GM12878 (cell line): ENCODE measurements at regions not wholly inside any gene's neighbourhood (a gene's known extent, or its start where the extent isn't known, plus 50 kb on each side); places are given as distances from the start of the nearest gene placed in this dataset.

Experiments
- ATAC-seq: fragments of 200-7000 bp; cut with Tn5 transposase; 3 replicates; pipeline ENCODE4 v1.9.1; 2020; ENCODE audit warnings: mild to moderate bottlenecking, moderate library complexity
- BruUV-seq: library from RNA; stranded (reverse); fragments of 400-500 nt; replicated peaks from 2 replicates; lab custom pipeline; 2021; lab: Mats Ljungman, UMichigan
- CTCF ChIA-PET: fragments of 300-600 bp; sonication (Branson Sonifier 250); formaldehyde crosslinking; extraction: SDS; loops from one replicate; lab custom pipeline; 2021; ENCODE audit warnings: inconsistent platforms; lab: Yijun Ruan, JAX
- POLR2A ChIA-PET: fragments of 350-600 bp; formaldehyde crosslinking; extraction: SDS; loops from one replicate; lab custom pipeline; 2021; ENCODE audit warnings: inconsistent platforms; lab: Charles Lee
- RAD21 ChIA-PET: fragments of 300-600 bp; sonication (Branson Sonifier 250); formaldehyde crosslinking; loops from one replicate; lab custom pipeline; 2023; ENCODE audit warnings: antibody characterized with exemption; ENCODE audit not compliant: unreplicated experiment; lab: Charles Lee
- SMC1A ChIA-PET: fragments of 300-600 bp; sonication (Branson Sonifier 250); formaldehyde crosslinking; loops from one replicate; lab custom pipeline; 2023; ENCODE audit not compliant: unreplicated experiment, uncharacterized antibody; lab: Charles Lee
- DNase-seq: peaks from one replicate; pipeline ENCODE4 v3.0.0-alpha.2; 2011; ENCODE audit warnings: low read depth, low spot score
- FAIRE-seq: peaks from 3 replicates; lab custom pipeline; 2011; peaks lifted over from hg19 to GRCh38; lab: Jason Lieb, UNC
- H2AFZ ChIP-seq: 2 replicates; pipeline ENCODE4 v1.6.0; 2011; ENCODE audit warnings: low read depth, low read length, control low read depth; ENCODE audit not compliant: control insufficient read depth
- H3K27ac ChIP-seq: 2 replicates; pipeline ENCODE4 v1.5.1; 2011; ENCODE audit warnings: control low read depth; ENCODE audit not compliant: control insufficient read depth, insufficient read depth
- H3K27me3 ChIP-seq, 2 experiments: replicated peaks in 1 of 2; 2 replicates each; pipeline versions ENCODE4 v1.6.0 to v1.6.1; 2011; ENCODE audit warnings: low read length in 1 of 2; ENCODE audit not compliant: control insufficient read depth in 2 of 2, insufficient read depth in 2 of 2
- H3K36me3 ChIP-seq, 2 experiments: 2 replicates each; pipeline ENCODE4 v1.5.1; 2011; ENCODE audit warnings: low read length in 1 of 2; ENCODE audit not compliant: control insufficient read depth in 2 of 2, insufficient read depth in 2 of 2
- H3K4me1 ChIP-seq: 2 replicates; pipeline ENCODE4 v1.6.1; 2011; ENCODE audit warnings: mild to moderate bottlenecking, low read length, moderate library complexity, mixed read lengths; ENCODE audit not compliant: control insufficient read depth, insufficient read depth
- H3K4me2 ChIP-seq: 2 replicates; pipeline ENCODE4 v1.6.0; 2011; ENCODE audit warnings: control low read depth; ENCODE audit not compliant: control insufficient read depth, insufficient read depth
- H3K4me3 ChIP-seq: fragments of 200-600 bp; sonication (generic); 2 replicates; pipeline ENCODE4 v1.5.1; 2016
- H3K79me2 ChIP-seq: 2 replicates; pipeline ENCODE4 v1.6.0; 2011; ENCODE audit warnings: low read length; ENCODE audit not compliant: control insufficient read depth, insufficient read depth
- H3K9ac ChIP-seq: 2 replicates; pipeline ENCODE4 v1.8.0; 2011; ENCODE audit warnings: low read length, control low read depth, mixed read lengths; ENCODE audit not compliant: control insufficient read depth, insufficient read depth
- H3K9me3 ChIP-seq: replicated peaks from 3 replicates; pipeline ENCODE4 v1.5.1; 2011; ENCODE audit warnings: mild to moderate bottlenecking, low read length; ENCODE audit not compliant: control insufficient read depth, insufficient read depth
- H4K20me1 ChIP-seq: 2 replicates; pipeline ENCODE4 v1.6.0; 2011; ENCODE audit not compliant: control insufficient read depth, insufficient read depth
- BHLHE40 ChIP-seq, 2 experiments: fragments of 450-650 bp in 1 of 2; IDR thresholded peaks; 2 replicates each; pipeline ENCODE4 v1.6.1; 2011 to 2017; ENCODE audit warnings: low read depth in 2 of 2, borderline replicate concordance in 1 of 2, improper control_type of control experiment in 1 of 2, low read length in 1 of 2, mild to moderate bottlenecking in 1 of 2
- BRCA1 ChIP-seq: IDR thresholded peaks from 2 replicates; pipeline ENCODE4 v1.6.1; 2011; ENCODE audit warnings: low read depth, low read length, improper control_type of control experiment
- CBFB ChIP-seq: IDR thresholded peaks from 2 replicates; pipeline ENCODE4 v1.6.1; 2016; ENCODE audit warnings: antibody characterized with exemption, low read depth
- CEBPB ChIP-seq, 2 experiments: fragments of 150-350 bp in 1 of 2; IDR thresholded peaks; 2 replicates each; pipeline ENCODE4 v1.6.1; 2012 to 2014; ENCODE audit warnings: low read depth in 2 of 2, low read length in 2 of 2, borderline replicate concordance in 1 of 2, inconsistent platforms in 1 of 2
- MYB ChIP-seq: fragments of 150-350 bp; IDR thresholded peaks from 2 replicates; pipeline ENCODE4 v1.6.1; 2014; ENCODE audit warnings: mild to moderate bottlenecking, low read depth, low read length, borderline replicate concordance
- NR2C2 ChIP-seq: IDR thresholded peaks from 2 replicates; pipeline ENCODE4 v1.6.1; 2011; ENCODE audit warnings: borderline replicate concordance, low read depth; ENCODE audit not compliant: control insufficient read depth, insufficient read length
- RELA ChIP-seq: fragments of 450-650 bp; IDR thresholded peaks from 2 replicates; pipeline ENCODE4 v1.8.0; 2014; ENCODE audit warnings: borderline replicate concordance; ENCODE audit not compliant: partially characterized antibody
- USF1 ChIP-seq: IDR thresholded peaks from 2 replicates; pipeline ENCODE4 v1.6.1; 2011; ENCODE audit warnings: borderline replicate concordance, low read depth, mild to moderate bottlenecking, moderate library complexity, mixed read lengths, low read length; ENCODE audit not compliant: insufficient read depth; ENCODE audit errors: extremely low read length
- ZNF274 ChIP-seq: IDR thresholded peaks from one replicate; pipeline ENCODE4 v1.8.0; 2011; ENCODE audit not compliant: insufficient read length, insufficient read depth
- ZNF687 ChIP-seq: fragments of 450-650 bp; IDR thresholded peaks from 2 replicates; pipeline ENCODE4 v1.6.1; 2017; ENCODE audit warnings: mild to moderate bottlenecking, moderate library complexity
- WGBS: methylation state at CpG from one replicate; pipeline ENCODE4 v1.1.6; 2016; ENCODE audit warnings: low lambda C conversion rate; ENCODE audit not compliant: insufficient replicate concordance, insufficient coverage; ENCODE audit errors: missing lambda C conversion rate; 5-methylcytosine and 5-hydroxymethylcytosine counted together
- in situ Hi-C: fragments of 300-500 bp; cut with MboI; formaldehyde crosslinking; loops from 9 replicates; pipeline ENCODE4 v1.14.3; 2018; ENCODE audit warnings: mixed read lengths
- intact Hi-C: fragments of 100-400 bp; cut with micrococcal nuclease; formaldehyde crosslinking; loops from one replicate; pipeline ENCODE4 v1.14.2; 2022; ENCODE audit not compliant: unreplicated experiment
- TF ChIP-seq, protein P1 (sequence below): fragments of 450-650 bp; IDR thresholded peaks from 2 replicates; pipeline ENCODE4 v1.6.1; 2014; ENCODE audit warnings: mild to moderate bottlenecking

DNA sequence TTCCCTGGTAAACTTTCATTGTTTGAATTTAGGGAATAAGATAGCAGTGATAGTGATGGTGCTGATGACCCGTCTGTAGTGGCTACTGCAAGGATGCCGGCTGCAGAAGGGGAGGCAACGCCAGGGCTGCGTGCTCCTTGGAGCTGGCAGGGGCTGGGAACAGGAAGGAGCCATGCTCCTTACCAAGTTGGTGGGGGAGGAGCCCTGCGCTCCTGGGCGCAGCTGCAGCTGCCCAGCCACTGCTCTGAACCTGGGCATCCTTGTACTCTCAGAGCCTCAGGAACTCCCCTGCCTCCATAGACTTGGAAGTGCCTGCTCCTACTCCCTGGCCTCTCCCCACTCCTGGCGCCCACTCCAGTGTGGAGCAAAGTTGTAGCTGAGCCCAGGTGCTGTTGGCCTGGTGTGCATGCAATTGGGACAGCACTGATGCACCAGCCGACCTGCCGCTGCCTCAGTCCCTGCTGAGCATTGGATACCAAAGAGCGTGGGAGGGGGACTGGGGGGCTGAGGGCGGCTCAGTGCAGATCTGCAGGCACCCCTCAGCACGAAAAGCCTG is 585.1 kb upstream of the FAM174A start:
- CTCF ChIA-PET, result interaction anchor here (0.9 kb wide), 1 partner anchor 16 kb away, joined by 3 read pairs; no protein-coding TSS in a partner anchor
- no peak for DNase-seq
- Histone ChIP-seq H3K9me3 (no peaks in the 10 kb centered on the region), H3K4me2 (no peak overlapping the region), H4K20me1 (no peaks in the 10 kb centered on the region), H3K4me1 (no peaks in the 10 kb centered on the region), H3K27ac (no peak overlapping the region), H3K79me2 (no peaks in the 10 kb centered on the region), H2AFZ (no peak overlapping the region), H3K36me3 (no peaks in the 10 kb centered on the region), H3K27me3 (no peaks in the 10 kb centered on the region), H3K9ac (no peak overlapping the region), H3K4me3 (no peak overlapping the region)
- intact Hi-C loops (no loop called here), in situ Hi-C loops (no loop called here)
- POLR2A ChIA-PET, result no interaction called here
- ATAC-seq, result no peak
- SMC1A ChIA-PET, result no interaction called here
- 13% methylated on average over 12 of the region's 12 CpGs for WGBS
- TF ChIP-seq MYB (no peak), RELA (no peak), CEBPB (IDR thresholded peaks at IDR 0.05; ENCODE audit: borderline replicate concordance in 1 of 2, low read depth in 2 of 2, low read length in 2 of 2) (no peak), USF1 (no peak), CBFB (no peak), BHLHE40 (IDR thresholded peaks at IDR 0.05; ENCODE audit: borderline replicate concordance in 1 of 2, low read depth in 2 of 2, low read length in 1 of 2) (no peak), ZNF274 (no peak), BRCA1 (no peak), NR2C2 (no peak), ZNF687 (no peak)
- TF ChIP-seq, protein P1, sequence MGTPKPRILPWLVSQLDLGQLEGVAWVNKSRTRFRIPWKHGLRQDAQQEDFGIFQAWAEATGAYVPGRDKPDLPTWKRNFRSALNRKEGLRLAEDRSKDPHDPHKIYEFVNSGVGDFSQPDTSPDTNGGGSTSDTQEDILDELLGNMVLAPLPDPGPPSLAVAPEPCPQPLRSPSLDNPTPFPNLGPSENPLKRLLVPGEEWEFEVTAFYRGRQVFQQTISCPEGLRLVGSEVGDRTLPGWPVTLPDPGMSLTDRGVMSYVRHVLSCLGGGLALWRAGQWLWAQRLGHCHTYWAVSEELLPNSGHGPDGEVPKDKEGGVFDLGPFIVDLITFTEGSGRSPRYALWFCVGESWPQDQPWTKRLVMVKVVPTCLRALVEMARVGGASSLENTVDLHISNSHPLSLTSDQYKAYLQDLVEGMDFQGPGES, result no peak
- no peak for FAIRE-seq
- no TSS peak for BruUV-seq
- RAD21 ChIA-PET, result no interaction called here
